KOPT-K1 (cell line): ENCODE measurements at regions not wholly inside any gene's neighbourhood (a gene's known extent, or its start where the extent isn't known, plus 50 kb on each side); places are given as distances from the start of the nearest gene placed in this dataset.
"Not testable (repeated sequence)": the region's sequence is repeated elsewhere in the genome, so short reads cannot be mapped to it uniquely, and the experiment has no call there.

ENCODE experiments used
- H3K27ac ChIP-seq: fragments of 200-600 bp; sonication (generic); 2 replicates; pipeline ENCODE4 v1.5.1; 2016; ENCODE audit warnings: antibody characterized with exemption, mild to moderate bottlenecking, low read depth, low read length; ENCODE audit not compliant: poor library complexity, severe bottlenecking
- H3K36me3 ChIP-seq: fragments of 200-600 bp; sonication (generic); 2 replicates; pipeline ENCODE4 v1.5.1; 2017; ENCODE audit warnings: antibody characterized with exemption, mild to moderate bottlenecking, low read length, moderate library complexity; ENCODE audit not compliant: insufficient read depth
- H3K9me3 ChIP-seq: fragments of 200-600 bp; sonication (generic); 2 replicates; pipeline ENCODE4 v1.5.1; 2017; ENCODE audit warnings: antibody characterized with exemption, low read length, mild to moderate bottlenecking; ENCODE audit not compliant: insufficient read depth, poor library complexity, severe bottlenecking

DNA sequence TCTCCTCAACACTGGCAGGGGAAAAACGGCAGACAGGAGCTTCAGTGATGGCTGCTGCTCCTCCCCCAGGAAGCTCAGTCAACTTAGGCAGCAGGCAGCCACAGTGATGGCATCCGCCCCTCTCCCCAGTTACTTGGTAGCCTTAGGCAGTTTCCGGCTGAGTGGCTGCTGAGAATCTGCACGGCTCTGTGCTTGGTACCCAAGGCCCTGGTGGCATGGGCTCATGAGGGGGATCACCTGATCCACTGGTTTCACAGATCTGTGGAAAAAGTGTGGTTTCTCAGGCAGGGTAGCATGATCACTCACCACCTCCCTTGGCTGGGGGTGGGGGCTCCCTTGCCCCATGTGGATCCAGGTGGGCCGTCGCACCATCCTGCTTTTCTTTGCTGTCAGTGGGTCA lies 244.6 kb upstream of the MDGA2 start:
- no peaks in the 10 kb centered on the region for H3K36me3 ChIP-seq
- H3K9me3 ChIP-seq = no peaks in the 10 kb centered on the region
- H3K27ac ChIP-seq = no peak overlapping the region

DNA sequence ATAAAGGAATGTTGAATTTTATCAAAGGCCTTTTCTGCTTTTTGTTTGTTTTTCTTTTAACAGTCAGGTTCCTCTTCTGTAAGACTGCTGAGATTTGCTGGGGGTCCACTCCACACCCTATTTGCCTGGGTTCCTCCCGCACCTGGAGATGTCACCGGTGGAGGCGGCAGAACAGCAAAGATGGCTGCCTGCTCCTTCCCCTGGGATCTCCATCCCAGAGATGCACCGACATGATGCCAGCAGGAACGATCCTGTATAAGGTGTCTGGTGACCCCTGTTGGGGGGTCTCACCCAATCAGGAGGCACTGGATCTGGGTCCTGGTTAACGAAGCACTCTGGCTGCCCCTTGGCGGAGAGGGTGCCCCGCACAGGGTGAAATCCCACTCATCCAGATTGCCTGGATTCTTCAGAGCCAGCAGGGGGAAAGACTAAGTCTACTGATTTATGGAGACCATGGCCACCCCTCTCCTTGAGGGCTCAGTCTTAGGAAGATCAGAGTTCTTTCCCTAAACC lies 244.0 kb upstream of the MDGA2 start:
- H3K36me3 ChIP-seq = no peaks in the 10 kb centered on the region
- H3K9me3 ChIP-seq = no peaks in the 10 kb centered on the region
- H3K27ac ChIP-seq = no peak overlapping the region

DNA sequence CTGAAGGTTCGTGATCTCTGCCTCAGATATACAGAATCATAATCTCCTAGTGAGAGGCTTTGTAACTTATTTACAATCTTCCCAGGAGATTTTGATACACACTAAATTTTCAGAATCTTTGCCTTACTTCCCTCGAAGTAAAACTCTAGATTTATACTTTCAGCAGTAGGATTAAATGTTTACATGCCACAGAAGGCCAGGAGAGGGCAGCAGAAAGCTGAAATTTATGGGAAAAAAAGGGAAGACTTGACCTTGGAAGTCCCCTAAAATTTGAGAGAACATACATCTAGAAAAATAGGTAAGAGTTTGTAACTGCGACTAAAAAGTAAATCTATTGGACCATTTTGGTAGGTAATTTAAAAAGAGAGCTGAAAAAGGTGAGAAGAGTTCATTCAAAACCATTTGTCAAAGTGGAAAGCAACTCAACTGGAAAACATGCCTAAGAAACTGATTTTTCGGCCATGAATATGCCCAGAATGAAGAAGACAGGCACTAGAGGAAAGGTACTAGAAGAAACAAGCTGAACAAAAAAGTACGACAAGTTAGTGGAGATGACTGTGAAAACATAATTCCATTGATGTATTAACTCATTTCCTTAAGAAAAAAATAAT lies 242.0 kb upstream of the MDGA2 start:
- H3K9me3 ChIP-seq = no peaks in the 10 kb centered on the region
- no peaks in the 10 kb centered on the region for H3K36me3 ChIP-seq
- H3K27ac ChIP-seq = no peak overlapping the region

DNA sequence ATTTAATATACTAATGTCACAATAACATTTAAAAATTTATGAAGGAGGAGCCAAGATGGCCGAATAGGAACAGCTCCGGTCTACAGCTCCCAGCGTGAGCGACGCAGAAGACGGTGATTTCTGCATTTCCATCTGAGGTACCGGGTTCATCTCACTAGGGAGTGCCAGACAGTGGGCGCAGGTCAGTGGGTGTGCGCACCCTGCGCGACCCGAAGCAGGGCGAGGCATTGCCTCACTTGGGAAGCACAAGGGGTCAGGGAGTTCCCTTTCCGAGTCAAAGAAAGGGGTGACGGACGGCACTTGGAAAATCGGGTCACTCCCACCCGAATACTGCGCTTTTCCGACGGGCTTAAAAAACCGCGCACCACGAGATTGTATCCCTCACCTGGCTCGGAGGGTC lies 225.7 kb upstream of the MDGA2 start:
- H3K9me3 ChIP-seq, H3K36me3 ChIP-seq, H3K27ac ChIP-seq: not testable (repeated sequence)

DNA sequence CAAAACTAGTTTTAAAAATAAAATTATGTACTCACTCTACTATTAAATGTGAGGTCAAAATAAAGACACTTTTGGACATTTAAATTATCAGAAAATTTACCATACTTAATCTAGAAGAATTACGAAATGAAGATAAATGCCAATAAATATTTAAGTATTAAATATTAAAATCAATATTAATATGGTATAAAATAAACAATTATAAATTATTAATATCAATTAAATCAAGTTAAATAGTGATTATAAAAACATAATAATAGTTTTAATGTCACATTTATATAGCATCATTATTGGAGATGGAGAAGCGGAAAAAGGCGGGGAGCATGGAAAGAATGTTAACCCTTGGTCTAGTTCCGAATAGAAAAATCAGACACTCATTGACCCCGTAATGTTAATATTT lies 224.3 kb upstream of the MDGA2 start:
- no peaks in the 10 kb centered on the region for H3K9me3 ChIP-seq
- no peak overlapping the region for H3K27ac ChIP-seq
- H3K36me3 ChIP-seq = no peaks in the 10 kb centered on the region

DNA sequence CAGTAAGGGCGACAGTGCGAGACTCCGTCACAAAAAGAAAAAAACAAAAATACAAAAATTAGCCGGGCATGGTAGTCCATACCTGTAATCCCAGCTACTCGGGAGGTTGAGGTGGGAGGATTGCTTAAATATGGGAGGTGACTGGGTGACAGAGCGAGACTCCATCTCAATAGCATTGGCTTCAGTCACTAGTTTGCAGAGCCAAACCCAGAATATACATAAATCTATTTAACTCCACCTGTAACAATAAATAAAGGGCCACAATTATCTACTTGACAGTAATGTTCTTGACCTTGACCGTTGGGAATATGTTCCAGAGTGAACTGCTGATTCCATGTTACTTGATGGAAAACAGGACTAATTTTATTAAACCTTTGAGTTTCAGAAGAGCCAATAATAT lies 198.9 kb upstream of the MDGA2 start:
- H3K36me3 ChIP-seq = no peaks in the 10 kb centered on the region
- H3K27ac ChIP-seq = no peak overlapping the region
- H3K9me3 ChIP-seq = no peaks in the 10 kb centered on the region

DNA sequence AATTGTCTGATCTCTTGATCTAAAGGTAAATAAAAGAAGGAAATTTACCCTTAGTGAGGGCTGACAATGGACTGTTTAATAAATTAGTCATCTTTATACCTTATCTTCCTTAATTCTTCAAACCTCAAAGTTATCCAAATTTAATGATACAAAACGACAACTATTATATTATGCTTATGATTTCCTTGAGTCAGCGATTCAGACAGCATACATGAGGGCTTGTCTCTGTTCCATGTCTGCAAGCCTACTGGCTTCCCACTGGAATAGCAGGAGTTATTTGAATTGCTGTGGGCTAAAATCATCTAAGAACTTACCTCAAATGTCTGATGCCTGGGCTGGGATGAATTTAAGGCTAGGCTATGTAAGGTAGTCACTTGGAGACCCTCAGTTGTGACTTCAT lies 197.2 kb upstream of the MDGA2 start:
- Histone ChIP-seq H3K36me3 (no peaks in the 10 kb centered on the region), H3K27ac (no peak overlapping the region), H3K9me3 (no peaks in the 10 kb centered on the region)

DNA sequence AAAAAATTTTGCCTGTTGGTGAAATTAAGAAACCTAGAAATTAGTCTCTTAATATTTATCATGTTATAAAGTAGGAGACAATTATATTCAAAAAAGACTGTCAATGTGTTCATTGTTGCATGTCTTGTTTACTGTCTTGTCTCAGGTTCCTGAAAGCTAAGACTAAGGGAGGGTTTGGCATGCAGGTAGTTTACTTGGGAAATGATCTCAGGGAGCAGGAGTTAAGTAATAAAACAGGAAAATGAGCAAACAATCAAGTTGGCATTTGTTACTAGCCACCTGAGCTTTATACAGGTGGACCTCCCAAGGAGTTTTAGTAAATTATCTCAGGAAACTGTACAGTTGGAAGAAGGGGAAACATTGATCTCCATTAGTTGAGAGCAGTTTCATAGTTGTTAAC lies 188.0 kb upstream of the MDGA2 start:
- H3K27ac ChIP-seq = no peak overlapping the region

DNA sequence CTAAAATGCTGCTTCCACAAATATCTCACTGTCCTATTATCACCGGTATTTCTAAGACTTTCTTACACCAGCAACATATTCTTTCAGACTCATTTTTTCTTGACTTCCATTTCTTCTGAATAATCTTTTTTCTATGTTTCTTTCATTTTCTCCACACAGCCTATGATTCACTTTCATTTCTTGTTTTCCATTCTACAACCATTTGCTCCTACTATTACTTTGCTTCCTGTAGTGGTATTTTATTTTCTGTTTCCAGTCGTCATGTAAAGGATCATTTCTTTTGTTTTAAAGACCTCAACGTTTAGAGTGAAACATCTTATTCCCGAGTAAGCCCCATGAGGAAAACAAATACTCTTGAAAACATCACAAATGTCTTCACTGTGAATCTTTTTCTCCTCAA lies 182.2 kb upstream of the MDGA2 start:
- Histone ChIP-seq H3K27ac (no peak overlapping the region), H3K9me3 (no peaks in the 10 kb centered on the region), H3K36me3 (no peaks in the 10 kb centered on the region)

More for the DNA sequence above, 188.0 kb upstream of the MDGA2 start:
- H3K9me3 ChIP-seq = no peaks in the 10 kb centered on the region
- no peaks in the 10 kb centered on the region for H3K36me3 ChIP-seq

DNA sequence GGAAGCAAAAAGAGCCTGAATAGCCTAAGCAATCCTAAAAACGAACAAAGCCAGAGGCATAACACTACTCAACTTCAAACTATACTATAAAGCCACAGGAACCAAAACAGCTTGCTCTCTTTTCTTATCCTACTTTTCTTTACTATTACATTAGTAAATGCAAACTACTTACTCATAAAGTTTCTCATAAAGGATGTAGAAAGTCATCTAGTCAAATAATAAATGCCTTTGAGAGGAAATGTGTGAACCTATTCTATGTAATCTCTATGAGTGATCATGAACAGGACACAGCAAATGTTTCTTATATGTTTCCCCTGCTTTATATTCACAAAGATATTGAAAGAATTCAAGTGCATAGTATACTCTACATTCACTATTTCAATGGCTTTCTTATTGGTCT lies 176.9 kb upstream of the MDGA2 start:
- no peak overlapping the region for H3K27ac ChIP-seq
- no peaks in the 10 kb centered on the region for H3K9me3 ChIP-seq
- H3K36me3 ChIP-seq = no peaks in the 10 kb centered on the region

DNA sequence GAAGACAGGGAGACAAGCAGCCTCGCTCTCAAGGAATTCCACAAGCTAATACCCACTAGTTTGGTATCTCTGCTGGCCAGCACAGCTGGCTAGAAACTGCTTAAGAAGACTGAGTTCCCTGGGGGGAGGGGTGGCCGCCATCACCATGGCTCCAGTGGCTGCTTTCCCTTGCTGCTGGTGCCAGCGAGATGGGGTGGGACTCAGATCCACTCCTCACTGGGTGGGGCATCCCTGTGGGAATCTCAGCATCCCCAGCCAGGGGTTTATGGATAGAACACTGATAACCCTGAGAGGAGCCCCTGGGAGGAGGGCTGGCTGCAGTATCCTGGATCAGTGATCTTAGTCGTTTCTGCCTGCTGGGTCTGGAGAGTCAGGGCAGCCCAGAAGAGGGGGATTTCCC lies 170.6 kb upstream of the MDGA2 start:
- Histone ChIP-seq H3K36me3 (no peaks in the 10 kb centered on the region), H3K27ac (no peak overlapping the region), H3K9me3 (no peaks in the 10 kb centered on the region)

DNA sequence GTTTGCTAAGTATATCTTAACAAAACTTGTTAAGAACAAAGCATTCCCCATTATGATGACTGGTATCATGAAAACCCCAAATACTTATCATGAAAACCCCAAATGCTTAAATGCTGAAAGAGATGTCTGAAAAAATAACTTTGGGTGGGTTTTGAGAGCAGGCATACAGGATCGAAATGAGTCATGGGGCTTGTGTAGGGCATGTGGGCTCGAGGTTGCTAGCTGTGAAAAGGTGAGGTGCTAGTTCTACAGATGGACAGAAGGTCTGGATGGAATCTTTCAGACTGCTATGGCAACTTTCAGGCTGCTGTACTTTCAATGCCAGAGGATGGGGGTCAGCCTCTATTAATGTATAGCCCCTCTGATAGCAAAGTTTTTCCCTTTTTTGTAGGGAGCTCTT lies 167.8 kb upstream of the MDGA2 start:
- Histone ChIP-seq H3K27ac (no peak overlapping the region), H3K36me3 (no peaks in the 10 kb centered on the region), H3K9me3 (no peaks in the 10 kb centered on the region)

DNA sequence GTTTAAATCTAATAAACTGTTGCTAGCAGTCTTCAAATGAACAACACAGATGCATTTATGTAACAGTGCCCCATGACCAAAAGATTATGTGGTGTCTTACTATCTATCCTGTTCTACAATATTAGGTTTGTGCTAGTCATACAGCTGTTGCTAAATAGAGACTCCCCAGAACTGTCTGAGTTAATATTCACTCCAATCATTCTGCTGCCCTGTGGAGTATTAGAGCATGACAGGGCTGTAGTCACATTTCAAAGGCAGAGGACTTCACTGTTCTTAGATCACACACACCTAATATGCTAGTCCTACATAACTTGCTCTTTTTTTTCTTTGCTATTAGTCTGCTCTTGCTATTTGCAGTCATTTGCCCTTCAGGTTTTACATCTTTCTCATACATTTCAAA lies 157.6 kb upstream of the MDGA2 start:
- no peak overlapping the region for H3K27ac ChIP-seq
- H3K36me3 ChIP-seq = no peaks in the 10 kb centered on the region
- no peaks in the 10 kb centered on the region for H3K9me3 ChIP-seq

DNA sequence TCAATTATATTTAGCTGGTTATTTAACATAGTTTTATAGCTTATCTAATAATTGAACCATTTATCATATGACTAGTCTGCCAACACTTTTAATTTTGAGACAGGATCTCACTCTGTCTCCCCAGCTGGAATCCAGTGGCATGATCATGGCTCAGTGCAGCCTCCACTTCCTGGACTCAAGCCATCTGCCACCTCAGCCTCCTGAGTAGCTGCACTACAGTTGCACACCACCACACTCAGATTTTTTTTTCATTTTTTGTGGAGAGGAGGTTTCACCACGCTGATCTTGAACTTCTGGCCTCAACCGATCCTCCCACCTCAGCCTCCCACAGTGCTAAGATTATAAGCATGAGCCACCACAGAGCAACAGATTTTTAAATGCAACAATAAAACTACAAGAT lies 151.4 kb upstream of the MDGA2 start:
- Histone ChIP-seq H3K36me3 (no peaks in the 10 kb centered on the region), H3K27ac (no peak overlapping the region), H3K9me3 (no peaks in the 10 kb centered on the region)

DNA sequence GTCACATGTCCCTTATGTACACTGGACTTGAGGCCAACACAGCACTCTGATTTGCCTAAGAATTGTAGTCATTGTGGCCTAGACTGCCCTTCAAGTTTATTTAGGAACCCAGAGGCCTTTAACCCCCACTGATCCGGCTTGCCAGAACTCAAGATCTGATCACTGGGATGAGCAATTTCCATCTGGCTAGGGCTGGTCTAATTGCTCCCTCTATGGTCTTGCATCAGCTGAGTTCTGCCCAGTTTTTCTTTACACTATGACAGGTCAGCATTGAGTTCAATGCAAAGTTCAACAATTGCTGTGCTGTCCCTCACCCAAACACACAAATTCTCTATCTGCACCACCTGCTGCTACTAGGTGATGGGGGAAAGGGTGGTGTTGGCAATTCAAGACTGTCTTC lies 146.9 kb upstream of the MDGA2 start:
- no peaks in the 10 kb centered on the region for H3K9me3 ChIP-seq
- no peak overlapping the region for H3K27ac ChIP-seq
- no peaks in the 10 kb centered on the region for H3K36me3 ChIP-seq

DNA sequence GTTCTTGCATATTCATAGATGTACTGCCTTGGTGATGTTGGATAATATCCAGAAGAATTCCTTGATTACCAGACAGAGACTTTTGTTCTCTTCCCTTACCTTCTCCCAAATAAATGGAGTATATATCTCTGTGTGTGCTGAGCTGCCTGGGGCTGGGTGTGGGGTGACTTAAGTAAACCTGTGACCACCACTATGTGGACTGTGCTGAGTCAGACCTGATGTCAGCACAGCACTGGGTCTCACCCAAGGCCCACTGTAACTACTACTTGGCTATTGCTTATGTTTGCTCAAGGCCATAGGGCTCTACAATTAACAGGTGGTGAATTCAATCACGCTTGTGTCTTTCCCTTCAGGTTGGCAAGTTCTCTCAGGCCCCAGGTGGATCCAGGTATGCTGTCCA lies 145.7 kb upstream of the MDGA2 start:
- Histone ChIP-seq H3K36me3 (no peaks in the 10 kb centered on the region), H3K9me3 (no peaks in the 10 kb centered on the region), H3K27ac (no peak overlapping the region)
